Dendritic cell treated with granulocyte-macrophage colony-stimulating factor and Interleukin-4, amounts not matched to agents 40 ng/mL and 50 ng/mL, for 4 days (primary cell): ENCODE measurements at regions not wholly inside any gene's neighbourhood (a gene's known extent, or its start where the extent isn't known, plus 50 kb on each side); places are given as distances from the start of the nearest gene placed in this dataset.
"Not testable (repeated sequence)": the region's sequence is repeated elsewhere in the genome, so short reads cannot be mapped to it uniquely, and the experiment has no call there.

Experiments used
- H3K27ac Mint-ChIP-seq: one replicate; pipeline ENCODE4 v1.8.0; 2022; ENCODE audit warnings: mild to moderate bottlenecking, mixed read lengths
- H3K27me3 Mint-ChIP-seq: one replicate; pipeline ENCODE4 v1.8.0; 2022; ENCODE audit warnings: mild to moderate bottlenecking, mixed read lengths
- H3K36me3 Mint-ChIP-seq: one replicate; pipeline ENCODE4 v1.8.0; 2022; ENCODE audit warnings: low read depth, mixed read lengths
- H3K4me1 Mint-ChIP-seq: one replicate; pipeline ENCODE4 v1.8.0; 2022; ENCODE audit warnings: low read depth, mixed read lengths
- H3K4me3 Mint-ChIP-seq: one replicate; pipeline ENCODE4 v1.8.0; 2022; ENCODE audit warnings: mild to moderate bottlenecking, moderate library complexity, mixed read lengths
- H3K9me3 Mint-ChIP-seq: one replicate; pipeline ENCODE4 v1.8.0; 2022; ENCODE audit warnings: mixed read lengths
- intact Hi-C: fragments of 100-400 bp; cut with micrococcal nuclease; formaldehyde crosslinking; loops from one replicate; pipeline ENCODE4 v1.15.0; 2022

GRCh38 chr4:189010452-189011217 lies 871.4 kb downstream of the TRIML1 start:
- H3K4me3 Mint-ChIP-seq, H3K4me1 Mint-ChIP-seq, H3K36me3 Mint-ChIP-seq, H3K27me3 Mint-ChIP-seq, intact Hi-C loops, H3K27ac Mint-ChIP-seq: not testable (repeated sequence)
- H3K9me3 Mint-ChIP-seq: peaks cover 44% of the 10 kb centered on the region

DNA sequence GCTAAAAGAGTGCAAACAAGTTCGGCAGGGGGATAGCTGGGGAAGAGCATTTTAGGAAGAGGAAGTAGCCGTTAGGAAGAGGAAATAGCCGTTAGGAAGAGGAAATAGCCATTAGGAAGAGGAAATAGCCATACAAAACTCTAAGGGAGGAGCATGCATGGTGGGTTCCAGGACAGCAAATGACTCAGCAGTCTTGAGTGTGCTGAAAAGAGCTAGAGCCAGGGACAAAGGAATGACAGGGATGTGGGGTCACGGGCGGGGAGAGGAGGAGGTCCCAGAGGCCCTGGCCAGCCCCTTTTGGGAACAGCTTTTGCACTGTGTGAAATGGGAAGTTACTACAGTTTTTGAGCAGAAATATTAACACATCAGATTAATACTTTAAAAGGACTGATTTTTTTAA lies 882.6 kb downstream of the TRIML1 start:
- Mint-ChIP-seq H3K9me3 (peaks cover 25% of the 10 kb centered on the region), H3K27ac (no peak overlapping the region), H3K36me3 (no peaks in the 10 kb centered on the region), H3K4me1 (no peaks in the 10 kb centered on the region), H3K27me3 (no peaks in the 10 kb centered on the region), H3K4me3 (no peak overlapping the region)
- intact Hi-C loops: no loop called here

- intact Hi-C loops: no loop called here
- Mint-ChIP-seq H3K27ac (no peak overlapping the region), H3K27me3 (no peaks in the 10 kb centered on the region), H3K9me3 (peaks cover 25% of the 10 kb centered on the region), H3K4me1 (no peaks in the 10 kb centered on the region), H3K4me3 (no peak overlapping the region), H3K36me3 (no peaks in the 10 kb centered on the region)
These were observed 883.3 kb downstream of the TRIML1 start for GRCh38 chr4:189022440-189023035.

- H3K4me3 Mint-ChIP-seq: no peak overlapping the region
- H3K27ac Mint-ChIP-seq: no peak overlapping the region
- H3K9me3 Mint-ChIP-seq: peaks cover 10% of the 10 kb centered on the region
- intact Hi-C loops: no loop called here
- H3K4me1 Mint-ChIP-seq: no peaks in the 10 kb centered on the region
- no peaks in the 10 kb centered on the region for H3K27me3 Mint-ChIP-seq
- H3K36me3 Mint-ChIP-seq: no peaks in the 10 kb centered on the region
These were observed 890.8 kb downstream of the TRIML1 start for GRCh38 chr4:189029976-189030504.

DNA sequence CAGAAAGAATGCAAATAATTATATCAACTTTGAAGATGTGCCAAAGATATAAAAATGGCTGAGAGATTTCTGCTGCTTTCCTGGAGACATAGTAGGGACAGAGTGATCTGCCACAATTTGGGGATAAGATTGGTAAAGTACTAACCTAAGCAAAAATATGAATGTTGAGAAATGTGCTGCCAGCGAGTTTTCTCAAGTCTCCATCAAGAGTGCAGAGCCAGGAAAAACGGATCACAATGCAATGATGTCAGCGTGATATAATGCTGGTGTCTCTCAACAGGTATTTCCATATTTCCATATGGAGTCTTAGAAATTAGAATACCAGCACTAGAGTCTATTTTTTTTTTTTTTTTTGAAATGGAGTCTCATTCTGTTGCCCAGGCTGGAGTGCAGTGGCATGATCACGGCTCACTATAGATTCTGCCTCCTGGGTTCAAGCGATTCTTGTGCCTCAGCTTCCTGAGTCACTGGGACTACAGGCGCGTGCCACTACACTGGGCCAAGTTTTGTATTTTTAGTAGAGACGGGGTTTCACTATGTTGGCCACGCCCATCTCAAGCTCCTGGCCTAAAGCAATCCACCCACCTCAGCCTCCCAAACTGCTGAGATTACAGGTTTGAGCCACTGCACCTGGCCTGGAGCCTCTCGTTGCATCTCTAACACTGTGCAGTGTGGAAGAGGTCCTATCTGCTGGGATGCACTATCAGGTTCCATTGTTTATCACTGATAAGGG lies 893.5 kb downstream of the TRIML1 start:
- Mint-ChIP-seq H3K27ac (no peak overlapping the region), H3K4me3 (no peak overlapping the region), H3K27me3 (no peaks in the 10 kb centered on the region), H3K9me3 (peaks cover 11% of the 10 kb centered on the region), H3K4me1 (no peaks in the 10 kb centered on the region), H3K36me3 (no peaks in the 10 kb centered on the region)
- intact Hi-C loops: no loop called here

DNA sequence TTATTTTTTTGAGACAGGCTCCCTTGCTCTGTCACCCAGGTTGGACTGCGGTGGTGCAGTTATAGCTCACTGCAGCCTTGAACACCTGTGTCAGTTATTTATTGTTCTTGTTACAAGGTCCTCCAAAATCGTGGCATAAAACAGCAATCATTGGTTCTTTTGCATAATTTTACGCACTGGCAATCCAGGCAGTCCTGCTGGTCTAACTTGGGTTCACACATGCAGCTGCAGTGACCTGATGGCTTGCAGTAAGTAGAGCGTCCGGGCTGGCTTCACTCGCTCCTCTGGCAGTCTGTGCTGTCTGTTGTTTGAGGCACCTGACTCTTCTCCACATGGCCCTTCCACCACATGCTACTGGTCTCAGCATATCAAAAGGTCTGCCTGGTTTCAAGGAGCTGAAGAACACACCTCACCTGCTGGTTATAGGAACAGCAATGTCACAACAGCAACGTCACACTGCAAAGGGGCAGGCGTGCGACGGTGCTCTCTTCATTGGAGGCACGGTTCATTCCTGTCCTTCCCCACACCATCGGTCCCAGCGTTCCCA lies 894.6 kb downstream of the TRIML1 start:
- no peak overlapping the region for H3K27ac Mint-ChIP-seq
- peaks cover 11% of the 10 kb centered on the region for H3K9me3 Mint-ChIP-seq
- H3K4me1 Mint-ChIP-seq: no peaks in the 10 kb centered on the region
- H3K4me3 Mint-ChIP-seq: no peak overlapping the region
- intact Hi-C loops: no loop called here
- H3K27me3 Mint-ChIP-seq: no peaks in the 10 kb centered on the region
- H3K36me3 Mint-ChIP-seq: no peaks in the 10 kb centered on the region

- Mint-ChIP-seq H3K9me3 (peaks cover 11% of the 10 kb centered on the region), H3K27ac (no peak overlapping the region), H3K4me1 (no peaks in the 10 kb centered on the region), H3K36me3 (no peaks in the 10 kb centered on the region), H3K27me3 (no peaks in the 10 kb centered on the region), H3K4me3 (no peak overlapping the region)
- intact Hi-C loops: no loop called here
These were observed 895.9 kb downstream of the TRIML1 start for GRCh38 chr4:189035091-189035490.

- H3K9me3 Mint-ChIP-seq: peaks cover 11% of the 10 kb centered on the region
- no peaks in the 10 kb centered on the region for H3K36me3 Mint-ChIP-seq
- intact Hi-C loops: no loop called here
- no peak overlapping the region for H3K27ac Mint-ChIP-seq
- no peak overlapping the region for H3K4me3 Mint-ChIP-seq
- H3K27me3 Mint-ChIP-seq: no peaks in the 10 kb centered on the region
- no peaks in the 10 kb centered on the region for H3K4me1 Mint-ChIP-seq
These were observed 896.4 kb downstream of the TRIML1 start for GRCh38 chr4:189035654-189036053.

DNA sequence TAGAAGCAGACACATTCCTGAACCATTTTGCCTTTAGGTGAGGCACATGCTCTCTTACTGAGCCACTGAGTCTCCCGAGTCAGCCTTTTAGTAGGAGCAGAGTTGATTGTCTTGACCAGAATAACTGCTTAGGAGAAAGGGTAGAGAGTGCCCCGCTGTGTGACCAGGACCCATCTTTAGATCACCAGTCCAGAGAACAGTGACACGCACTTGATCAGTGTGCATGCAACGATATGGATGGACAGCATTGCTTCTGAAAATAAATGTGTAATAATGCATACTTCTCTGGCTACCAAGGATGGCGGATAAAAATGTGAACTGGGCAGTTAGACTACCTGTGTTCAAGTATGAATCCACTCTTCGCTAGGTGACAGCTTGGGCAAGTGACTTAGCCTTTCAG lies 897.7 kb downstream of the TRIML1 start:
- H3K9me3 Mint-ChIP-seq: peaks cover 11% of the 10 kb centered on the region

GRCh38 chr4:189046642-189047041 lies 894.0 kb upstream of the FRG1 start:
- H3K4me3 Mint-ChIP-seq: no peak overlapping the region
- no peaks in the 10 kb centered on the region for H3K9me3 Mint-ChIP-seq
- H3K27ac Mint-ChIP-seq: no peak overlapping the region
- H3K36me3 Mint-ChIP-seq: no peaks in the 10 kb centered on the region
- no peaks in the 10 kb centered on the region for H3K27me3 Mint-ChIP-seq
- intact Hi-C loops: no loop called here
- no peaks in the 10 kb centered on the region for H3K4me1 Mint-ChIP-seq

More for the DNA sequence above, 897.7 kb downstream of the TRIML1 start:
- Mint-ChIP-seq H3K36me3 (no peaks in the 10 kb centered on the region), H3K4me3 (no peak overlapping the region), H3K4me1 (no peaks in the 10 kb centered on the region), H3K27me3 (no peaks in the 10 kb centered on the region), H3K27ac (no peak overlapping the region)
- intact Hi-C loops: no loop called here

- H3K36me3 Mint-ChIP-seq: no peaks in the 10 kb centered on the region
- no peaks in the 10 kb centered on the region for H3K27me3 Mint-ChIP-seq
- no peaks in the 10 kb centered on the region for H3K9me3 Mint-ChIP-seq
- no peaks in the 10 kb centered on the region for H3K4me1 Mint-ChIP-seq
- H3K4me3 Mint-ChIP-seq: no peak overlapping the region
- intact Hi-C loops: no loop called here
- H3K27ac Mint-ChIP-seq: no peak overlapping the region
These were observed 892.6 kb upstream of the FRG1 start for GRCh38 chr4:189048119-189048518.

- no peaks in the 10 kb centered on the region for H3K27me3 Mint-ChIP-seq
- no peak overlapping the region for H3K27ac Mint-ChIP-seq
- no peak overlapping the region for H3K4me3 Mint-ChIP-seq
- H3K4me1 Mint-ChIP-seq: no peaks in the 10 kb centered on the region
- no peaks in the 10 kb centered on the region for H3K9me3 Mint-ChIP-seq
- intact Hi-C loops: no loop called here
- no peaks in the 10 kb centered on the region for H3K36me3 Mint-ChIP-seq
These were observed 891.0 kb upstream of the FRG1 start for GRCh38 chr4:189049682-189050081.

- no peaks in the 10 kb centered on the region for H3K4me1 Mint-ChIP-seq
- intact Hi-C loops: no loop called here
- no peaks in the 10 kb centered on the region for H3K27me3 Mint-ChIP-seq
- no peaks in the 10 kb centered on the region for H3K9me3 Mint-ChIP-seq
- no peak overlapping the region for H3K4me3 Mint-ChIP-seq
- H3K36me3 Mint-ChIP-seq: no peaks in the 10 kb centered on the region
- H3K27ac Mint-ChIP-seq: no peak overlapping the region
These were observed 890.0 kb upstream of the FRG1 start for GRCh38 chr4:189050643-189051042.

- no peak overlapping the region for H3K4me3 Mint-ChIP-seq
- peaks cover 5% of the 10 kb centered on the region for H3K9me3 Mint-ChIP-seq
- H3K27me3 Mint-ChIP-seq: no peaks in the 10 kb centered on the region
- H3K4me1 Mint-ChIP-seq: no peaks in the 10 kb centered on the region
- no peak overlapping the region for H3K27ac Mint-ChIP-seq
- H3K36me3 Mint-ChIP-seq: no peaks in the 10 kb centered on the region
- intact Hi-C loops: no loop called here
These were observed 887.1 kb upstream of the FRG1 start for GRCh38 chr4:189053621-189054020.
